ENCODE measurements at regions not wholly inside any gene's neighbourhood (a gene's known extent, or its start where the extent isn't known, plus 50 kb on each side); places are given as distances from the start of the nearest gene placed in this dataset.
A peak's percentile ranks its signal among the peaks of the same experiment; 100 is the strongest.

GRCh38 chr2:37855283-37856041 lies 69.6 kb upstream of the RMDN2 start (continued):
- TF ChIP-seq JUND (IDR thresholded peaks at IDR 0.05), result no peak

DNA sequence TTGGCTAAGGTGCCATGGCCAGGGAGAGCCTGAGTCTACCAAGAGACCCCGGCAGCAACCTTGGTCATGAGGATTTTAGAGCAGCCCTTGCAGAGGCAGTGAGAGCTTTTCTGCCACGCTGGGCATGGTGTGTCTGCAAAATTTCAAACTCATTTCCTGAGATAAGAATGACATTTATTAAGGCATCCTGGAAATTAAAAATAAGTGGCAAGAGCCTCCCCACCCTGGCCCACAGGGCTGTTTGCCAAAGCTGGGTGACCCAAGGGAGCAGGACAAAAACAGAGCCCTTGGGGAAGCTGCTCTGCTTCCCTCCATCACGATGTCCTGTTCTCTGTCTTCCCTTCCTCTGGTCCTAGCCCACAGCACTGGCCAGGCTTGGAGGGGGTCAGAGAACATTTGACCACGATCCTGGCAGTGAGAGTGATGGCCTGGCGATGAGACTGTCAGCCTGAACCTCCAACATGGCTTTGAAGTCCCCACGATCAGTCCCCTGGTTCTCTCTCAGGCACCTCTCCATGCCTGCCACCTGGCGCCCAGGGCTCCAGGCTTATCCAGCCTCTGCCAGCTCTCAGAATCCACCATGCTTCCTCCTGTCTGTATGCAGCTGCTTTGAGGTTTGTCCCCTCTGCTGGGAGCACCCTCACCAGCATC lies 68.9 kb upstream of the RMDN2 start:
- TF ChIP-seq, protein P1, sequence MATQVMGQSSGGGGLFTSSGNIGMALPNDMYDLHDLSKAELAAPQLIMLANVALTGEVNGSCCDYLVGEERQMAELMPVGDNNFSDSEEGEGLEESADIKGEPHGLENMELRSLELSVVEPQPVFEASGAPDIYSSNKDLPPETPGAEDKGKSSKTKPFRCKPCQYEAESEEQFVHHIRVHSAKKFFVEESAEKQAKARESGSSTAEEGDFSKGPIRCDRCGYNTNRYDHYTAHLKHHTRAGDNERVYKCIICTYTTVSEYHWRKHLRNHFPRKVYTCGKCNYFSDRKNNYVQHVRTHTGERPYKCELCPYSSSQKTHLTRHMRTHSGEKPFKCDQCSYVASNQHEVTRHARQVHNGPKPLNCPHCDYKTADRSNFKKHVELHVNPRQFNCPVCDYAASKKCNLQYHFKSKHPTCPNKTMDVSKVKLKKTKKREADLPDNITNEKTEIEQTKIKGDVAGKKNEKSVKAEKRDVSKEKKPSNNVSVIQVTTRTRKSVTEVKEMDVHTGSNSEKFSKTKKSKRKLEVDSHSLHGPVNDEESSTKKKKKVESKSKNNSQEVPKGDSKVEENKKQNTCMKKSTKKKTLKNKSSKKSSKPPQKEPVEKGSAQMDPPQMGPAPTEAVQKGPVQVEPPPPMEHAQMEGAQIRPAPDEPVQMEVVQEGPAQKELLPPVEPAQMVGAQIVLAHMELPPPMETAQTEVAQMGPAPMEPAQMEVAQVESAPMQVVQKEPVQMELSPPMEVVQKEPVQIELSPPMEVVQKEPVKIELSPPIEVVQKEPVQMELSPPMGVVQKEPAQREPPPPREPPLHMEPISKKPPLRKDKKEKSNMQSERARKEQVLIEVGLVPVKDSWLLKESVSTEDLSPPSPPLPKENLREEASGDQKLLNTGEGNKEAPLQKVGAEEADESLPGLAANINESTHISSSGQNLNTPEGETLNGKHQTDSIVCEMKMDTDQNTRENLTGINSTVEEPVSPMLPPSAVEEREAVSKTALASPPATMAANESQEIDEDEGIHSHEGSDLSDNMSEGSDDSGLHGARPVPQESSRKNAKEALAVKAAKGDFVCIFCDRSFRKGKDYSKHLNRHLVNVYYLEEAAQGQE (IDR thresholded peaks at IDR 0.05), result no peak
- peak; percentile 22 for TF ChIP-seq SP1 (IDR thresholded peaks at IDR 0.05)
- TF ChIP-seq RAD21 (IDR thresholded peaks at IDR 0.05), result no peak
- TF ChIP-seq ZBTB33 (IDR thresholded peaks at IDR 0.05), result no peak
- TF ChIP-seq MAX (IDR thresholded peaks at IDR 0.05), result no peak
- TF ChIP-seq HNF4A (conservative IDR thresholded peaks at IDR 0.05), result no peak
- peak; percentile 78 for TF ChIP-seq NR2F2 (IDR thresholded peaks at IDR 0.05)
- TF ChIP-seq RXRA (IDR thresholded peaks at IDR 0.05), result no peak
- no peak for TF ChIP-seq GABPA (IDR thresholded peaks at IDR 0.05 in 1 of 2, conservative IDR thresholded peaks at IDR 0.05 in 1 of 2)
- H3K9me3 ChIP-seq (ENCODE audit: control insufficient read depth in 4 of 4, low read length in 3 of 4), result no peaks in the 10 kb centered on the region
- no peak overlapping the region for H3K9ac ChIP-seq (ENCODE audit: low read depth in 1 of 2, low read length in 2 of 2)
- no peaks in the 10 kb centered on the region for H3K36me3 ChIP-seq (ENCODE audit: control insufficient read depth in 4 of 4, insufficient read depth in 3 of 4, low read depth in 1 of 4, low read length in 3 of 4)
- peaks cover 0 to 3% (median 0%) of the 10 kb centered on the region in 4 donors for H3K4me1 ChIP-seq (ENCODE audit: control insufficient read depth in 4 of 4, insufficient read depth in 4 of 4, low read length in 3 of 4)
- DNase-seq (ENCODE audit: low spot score), result no peak
- WGBS, result 70% methylated on average over 7 of the region's 7 CpGs
- no peaks in the 10 kb centered on the region for H3K27me3 ChIP-seq (ENCODE audit: control insufficient read depth in 4 of 4, insufficient read depth in 4 of 4, low read length in 3 of 4)
- H3K4me3 ChIP-seq (ENCODE audit: low read depth in 1 of 3, low read length in 3 of 3), result no peak overlapping the region
- H3K27ac ChIP-seq (ENCODE audit: low read depth in 1 of 2, low read length in 2 of 2), result no peak overlapping the region

DNA sequence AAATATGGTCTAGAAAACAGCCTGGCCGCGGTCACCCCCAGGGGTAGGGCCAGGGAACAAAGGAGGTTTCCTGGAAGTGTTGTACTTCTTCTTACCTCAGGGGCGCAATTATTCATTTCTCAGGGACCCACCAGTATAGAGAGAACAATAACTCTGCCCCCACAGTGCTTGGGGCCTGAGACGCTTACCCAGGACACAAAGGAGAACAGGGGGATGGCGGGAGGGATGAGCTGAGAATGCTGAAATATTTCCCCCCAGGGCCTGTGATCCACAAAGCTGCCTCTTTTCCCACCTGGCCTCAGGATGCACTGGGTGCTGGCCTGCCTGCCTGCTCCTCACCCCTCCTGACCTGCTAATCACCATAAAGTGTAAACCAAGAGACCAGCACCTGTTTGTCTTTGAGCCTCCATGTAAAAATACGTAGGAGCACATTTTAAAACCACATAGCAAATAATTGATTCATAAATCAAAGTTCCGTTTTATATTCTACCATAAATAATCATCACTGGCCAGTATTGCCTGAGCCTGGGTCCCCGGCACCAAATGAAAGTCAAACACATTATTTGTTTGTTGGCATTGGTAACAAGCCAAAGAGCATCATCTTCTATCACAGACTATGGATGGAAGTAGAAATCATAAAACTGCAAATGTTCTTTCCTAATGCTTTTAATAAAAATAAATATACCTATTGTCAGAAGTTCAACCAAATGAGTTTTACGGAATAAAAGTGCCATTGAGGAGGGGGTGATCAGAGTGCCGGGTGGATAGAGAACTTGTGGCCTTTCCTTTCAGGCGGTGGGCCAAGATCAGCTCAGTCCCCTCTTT lies 67.3 kb upstream of the RMDN2 start:
- 87% methylated on average over 11 of the region's 11 CpGs for WGBS
- Histone ChIP-seq H3K27ac (ENCODE audit: low read depth in 1 of 2, low read length in 2 of 2) (no peak overlapping the region), H3K27me3 (ENCODE audit: control insufficient read depth in 4 of 4, insufficient read depth in 4 of 4, low read length in 3 of 4) (no peaks in the 10 kb centered on the region), H3K4me3 (ENCODE audit: low read depth in 1 of 3, low read length in 3 of 3) (no peak overlapping the region), H3K4me1 (ENCODE audit: control insufficient read depth in 4 of 4, insufficient read depth in 4 of 4, low read length in 3 of 4) (peaks cover 0 to 3% (median 0%) of the 10 kb centered on the region in 4 donors), H3K36me3 (ENCODE audit: control insufficient read depth in 4 of 4, insufficient read depth in 3 of 4, low read depth in 1 of 4, low read length in 3 of 4) (no peaks in the 10 kb centered on the region), H3K9me3 (ENCODE audit: control insufficient read depth in 4 of 4, low read length in 3 of 4) (no peaks in the 10 kb centered on the region), H3K9ac (ENCODE audit: low read depth in 1 of 2, low read length in 2 of 2) (no peak overlapping the region)
- no peak for DNase-seq (ENCODE audit: low spot score)
- TF ChIP-seq FOXA1 (IDR thresholded peaks at IDR 0.05), result no peak
- TF ChIP-seq, protein P2, sequence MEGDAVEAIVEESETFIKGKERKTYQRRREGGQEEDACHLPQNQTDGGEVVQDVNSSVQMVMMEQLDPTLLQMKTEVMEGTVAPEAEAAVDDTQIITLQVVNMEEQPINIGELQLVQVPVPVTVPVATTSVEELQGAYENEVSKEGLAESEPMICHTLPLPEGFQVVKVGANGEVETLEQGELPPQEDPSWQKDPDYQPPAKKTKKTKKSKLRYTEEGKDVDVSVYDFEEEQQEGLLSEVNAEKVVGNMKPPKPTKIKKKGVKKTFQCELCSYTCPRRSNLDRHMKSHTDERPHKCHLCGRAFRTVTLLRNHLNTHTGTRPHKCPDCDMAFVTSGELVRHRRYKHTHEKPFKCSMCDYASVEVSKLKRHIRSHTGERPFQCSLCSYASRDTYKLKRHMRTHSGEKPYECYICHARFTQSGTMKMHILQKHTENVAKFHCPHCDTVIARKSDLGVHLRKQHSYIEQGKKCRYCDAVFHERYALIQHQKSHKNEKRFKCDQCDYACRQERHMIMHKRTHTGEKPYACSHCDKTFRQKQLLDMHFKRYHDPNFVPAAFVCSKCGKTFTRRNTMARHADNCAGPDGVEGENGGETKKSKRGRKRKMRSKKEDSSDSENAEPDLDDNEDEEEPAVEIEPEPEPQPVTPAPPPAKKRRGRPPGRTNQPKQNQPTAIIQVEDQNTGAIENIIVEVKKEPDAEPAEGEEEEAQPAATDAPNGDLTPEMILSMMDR (IDR thresholded peaks at IDR 0.05; ENCODE audit: low read depth, low read length, missing input control), result no peak
- TF ChIP-seq RAD21 (IDR thresholded peaks at IDR 0.05), result no peak
- TF ChIP-seq GABPA (IDR thresholded peaks at IDR 0.05 in 1 of 2, conservative IDR thresholded peaks at IDR 0.05 in 1 of 2), result no peak
- no peak for TF ChIP-seq NR2F2 (IDR thresholded peaks at IDR 0.05)
- TF ChIP-seq MAX (IDR thresholded peaks at IDR 0.05), result no peak
- no peak for TF ChIP-seq TAF1 (conservative IDR thresholded peaks at IDR 0.05)
- no peak for TF ChIP-seq ZBTB33 (IDR thresholded peaks at IDR 0.05)
- no peak for TF ChIP-seq EGR1 (IDR thresholded peaks at IDR 0.05; ENCODE audit: low read depth in 2 of 2)
- TF ChIP-seq, protein P3, sequence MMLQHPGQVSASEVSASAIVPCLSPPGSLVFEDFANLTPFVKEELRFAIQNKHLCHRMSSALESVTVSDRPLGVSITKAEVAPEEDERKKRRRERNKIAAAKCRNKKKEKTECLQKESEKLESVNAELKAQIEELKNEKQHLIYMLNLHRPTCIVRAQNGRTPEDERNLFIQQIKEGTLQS (IDR thresholded peaks at IDR 0.05), result no peak
- TF ChIP-seq HNF4A (conservative IDR thresholded peaks at IDR 0.05), result no peak
- TF ChIP-seq FOXA2 (IDR thresholded peaks at IDR 0.05), result no peak
